Natural killer cell (primary cell): ENCODE measurements at regions not wholly inside any gene's neighbourhood (a gene's known extent, or its start where the extent isn't known, plus 50 kb on each side); places are given as distances from the start of the nearest gene placed in this dataset.

Source experiments
- ATAC-seq, 3 donors: fragments of 150-1000 bp in 2 of 3; fragments of 200-7000 bp in 1 of 3; cut with Tn5 transposase; 1 replicate in 1 of 3; 2 replicates in 2 of 3; pipeline ENCODE4 v1.10.0; 2021; ENCODE audit warnings: mild to moderate bottlenecking in 2 of 3, moderate library complexity in 2 of 3
- DNase-seq, 2 donors: peaks; one replicate each; pipeline versions ENCODE4 v3.0.0 to v3.0.0-alpha.2; 2013 to 2021; ENCODE audit warnings: mixed read lengths in 1 of 2
- H3K27ac ChIP-seq: one replicate; pipeline ENCODE4 v1.5.1; 2013; ENCODE audit warnings: mild to moderate bottlenecking, low read length
- H3K27me3 ChIP-seq: one replicate; pipeline ENCODE4 v1.6.1; 2013; ENCODE audit warnings: low read length; ENCODE audit not compliant: control insufficient read depth, insufficient read depth
- H3K36me3 ChIP-seq: one replicate; pipeline ENCODE4 v1.6.1; 2013; ENCODE audit warnings: low read length; ENCODE audit not compliant: control insufficient read depth, insufficient read depth
- H3K4me1 ChIP-seq: one replicate; pipeline ENCODE4 v1.6.1; 2013; ENCODE audit warnings: low read length; ENCODE audit not compliant: control insufficient read depth, insufficient read depth
- H3K4me3 ChIP-seq: one replicate; pipeline ENCODE4 v1.5.1; 2013; ENCODE audit warnings: low read length
- H3K9me3 ChIP-seq: one replicate; pipeline ENCODE4 v1.6.1; 2013; ENCODE audit warnings: low read length; ENCODE audit not compliant: control insufficient read depth, insufficient read depth
- H3K27ac Mint-ChIP-seq, 2 donors: one replicate each; pipeline ENCODE4 v1.8.0; 2022; ENCODE audit warnings: mild to moderate bottlenecking in 2 of 2, mixed read lengths in 2 of 2, moderate library complexity in 1 of 2
- H3K27me3 Mint-ChIP-seq, 2 donors: one replicate each; pipeline ENCODE4 v1.8.0; 2022; ENCODE audit warnings: low read depth in 2 of 2, mixed read lengths in 2 of 2
- H3K36me3 Mint-ChIP-seq: one replicate; pipeline ENCODE4 v1.8.0; 2022; ENCODE audit warnings: mixed read lengths
- H3K4me1 Mint-ChIP-seq, 2 donors: one replicate each; pipeline ENCODE4 v1.8.0; 2022; ENCODE audit warnings: mixed read lengths in 2 of 2
- H3K4me3 Mint-ChIP-seq: one replicate; pipeline ENCODE4 v1.8.0; 2022; ENCODE audit warnings: mild to moderate bottlenecking, moderate library complexity, mixed read lengths
- H3K9me3 Mint-ChIP-seq, 2 donors: one replicate each; pipeline ENCODE4 v1.8.0; 2022; ENCODE audit warnings: mixed read lengths in 2 of 2
- WGBS: methylation state at CpG from one replicate; pipeline ENCODE4 v1.1.7; 2013; ENCODE audit warnings: missing lambda C conversion rate; ENCODE audit not compliant: insufficient coverage; 5-methylcytosine and 5-hydroxymethylcytosine counted together
- intact Hi-C: fragments of 100-400 bp; cut with micrococcal nuclease; formaldehyde crosslinking; loops from one replicate; pipeline ENCODE4 v1.14.2; 2022
- TF ChIP-seq, protein P1 (sequence below): fragments of 200-600 bp; IDR thresholded peaks from one replicate; pipeline ENCODE4 v1.8.0; 2022; ENCODE audit warnings: antibody characterized with exemption

- TF ChIP-seq, protein P1, sequence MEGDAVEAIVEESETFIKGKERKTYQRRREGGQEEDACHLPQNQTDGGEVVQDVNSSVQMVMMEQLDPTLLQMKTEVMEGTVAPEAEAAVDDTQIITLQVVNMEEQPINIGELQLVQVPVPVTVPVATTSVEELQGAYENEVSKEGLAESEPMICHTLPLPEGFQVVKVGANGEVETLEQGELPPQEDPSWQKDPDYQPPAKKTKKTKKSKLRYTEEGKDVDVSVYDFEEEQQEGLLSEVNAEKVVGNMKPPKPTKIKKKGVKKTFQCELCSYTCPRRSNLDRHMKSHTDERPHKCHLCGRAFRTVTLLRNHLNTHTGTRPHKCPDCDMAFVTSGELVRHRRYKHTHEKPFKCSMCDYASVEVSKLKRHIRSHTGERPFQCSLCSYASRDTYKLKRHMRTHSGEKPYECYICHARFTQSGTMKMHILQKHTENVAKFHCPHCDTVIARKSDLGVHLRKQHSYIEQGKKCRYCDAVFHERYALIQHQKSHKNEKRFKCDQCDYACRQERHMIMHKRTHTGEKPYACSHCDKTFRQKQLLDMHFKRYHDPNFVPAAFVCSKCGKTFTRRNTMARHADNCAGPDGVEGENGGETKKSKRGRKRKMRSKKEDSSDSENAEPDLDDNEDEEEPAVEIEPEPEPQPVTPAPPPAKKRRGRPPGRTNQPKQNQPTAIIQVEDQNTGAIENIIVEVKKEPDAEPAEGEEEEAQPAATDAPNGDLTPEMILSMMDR, result no peak
- intact Hi-C loops, result no loop called here
- no peak overlapping the region for H3K27ac ChIP-seq
- ATAC-seq (no peak), DNase-seq (no peak)
- no peaks in the 10 kb centered on the region for H3K9me3 ChIP-seq
- 91% methylated on average over 66 of the region's 66 CpGs for WGBS
- H3K4me1 Mint-ChIP-seq, result no peaks in the 10 kb centered on the region
- no peak overlapping the region for H3K4me3 Mint-ChIP-seq
- no peaks in the 10 kb centered on the region for H3K4me1 ChIP-seq
- H3K27ac Mint-ChIP-seq, result no peak overlapping the region
- no peak overlapping the region for H3K4me3 ChIP-seq
- H3K36me3 Mint-ChIP-seq, result no peaks in the 10 kb centered on the region
- H3K36me3 ChIP-seq, result no peaks in the 10 kb centered on the region
- no peaks in the 10 kb centered on the region for H3K9me3 Mint-ChIP-seq
- H3K27me3 Mint-ChIP-seq, result no peaks in the 10 kb centered on the region
- H3K27me3 ChIP-seq, result no peaks in the 10 kb centered on the region
Measured at GRCh38 chr12:107580750-107581618, 104.6 kb upstream of the PWP1 start.

GRCh38 chr12:107581619-107582015 lies 104.0 kb upstream of the PWP1 start:
- DNase-seq (no peak), ATAC-seq (no peak)
- Histone ChIP-seq H3K36me3 (no peaks in the 10 kb centered on the region), H3K9me3 (no peaks in the 10 kb centered on the region), H3K4me3 (no peak overlapping the region), H3K4me1 (no peaks in the 10 kb centered on the region), H3K27me3 (no peaks in the 10 kb centered on the region), H3K27ac (no peak overlapping the region)
- Mint-ChIP-seq H3K9me3 (peaks cover 0 to under 1% of the 10 kb centered on the region in 2 donors), H3K27me3 (no peaks in the 10 kb centered on the region), H3K4me3 (no peak overlapping the region), H3K36me3 (no peaks in the 10 kb centered on the region), H3K4me1 (no peaks in the 10 kb centered on the region), H3K27ac (no peak overlapping the region)
- 95% methylated on average over 12 of the region's 12 CpGs for WGBS
- intact Hi-C loops, result no loop called here
- TF ChIP-seq, protein P1, result no peak

- no peak overlapping the region for H3K4me3 ChIP-seq
- peaks cover 3% of the 10 kb centered on the region for H3K9me3 ChIP-seq
- DNase-seq, result no peak
- H3K4me1 Mint-ChIP-seq, result no peaks in the 10 kb centered on the region
- H3K27me3 Mint-ChIP-seq, result peaks cover 0 to 2% of the 10 kb centered on the region in 2 donors
- no peak overlapping the region for H3K27ac ChIP-seq
- no peak overlapping the region for H3K4me3 Mint-ChIP-seq
- ATAC-seq, result no peak
- intact Hi-C loops, result no loop called here
- no peaks in the 10 kb centered on the region for H3K27me3 ChIP-seq
- H3K9me3 Mint-ChIP-seq, result peaks cover 0 to 9% of the 10 kb centered on the region in 2 donors
- H3K36me3 ChIP-seq, result no peaks in the 10 kb centered on the region
- 90% methylated on average over 3 of the region's 5 CpGs for WGBS
- H3K27ac Mint-ChIP-seq, result no peak overlapping the region
- TF ChIP-seq, protein P1, result no peak
- H3K4me1 ChIP-seq, result no peaks in the 10 kb centered on the region
- H3K36me3 Mint-ChIP-seq, result no peaks in the 10 kb centered on the region
Measured at GRCh38 chr12:107583551-107583950, 102.0 kb upstream of the PWP1 start.

DNA sequence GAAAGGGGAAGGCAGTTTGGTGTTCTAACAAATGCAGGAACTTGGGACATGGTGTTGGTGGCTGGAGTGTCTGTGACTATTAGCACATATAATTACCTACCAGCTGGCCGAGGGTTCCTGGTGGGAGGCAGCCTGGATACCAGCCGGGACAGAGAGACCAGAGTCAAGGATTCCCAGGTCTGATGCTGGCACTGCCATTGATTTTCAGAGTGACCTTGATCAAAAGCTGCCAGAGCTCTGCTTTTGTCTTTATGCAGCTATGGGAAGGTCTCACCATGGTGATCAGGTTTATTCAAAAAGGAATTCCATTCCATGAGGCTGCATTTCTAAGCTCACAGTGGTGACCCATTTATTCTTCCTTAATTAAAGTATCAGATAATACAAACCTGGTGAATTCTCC lies 101.0 kb upstream of the PWP1 start:
- TF ChIP-seq, protein P1, result no peak
- H3K4me3 Mint-ChIP-seq, result no peak overlapping the region
- H3K4me3 ChIP-seq, result no peak overlapping the region
- H3K27ac Mint-ChIP-seq, result no peak overlapping the region
- intact Hi-C loops, result no loop called here
- no peaks in the 10 kb centered on the region for H3K4me1 ChIP-seq
- no peaks in the 10 kb centered on the region for H3K4me1 Mint-ChIP-seq
- peaks cover 3% of the 10 kb centered on the region for H3K9me3 ChIP-seq
- no peaks in the 10 kb centered on the region for H3K36me3 ChIP-seq
- H3K27ac ChIP-seq, result no peak overlapping the region
- peaks cover 0 to 2% of the 10 kb centered on the region in 2 donors for H3K27me3 Mint-ChIP-seq
- no peak for ATAC-seq
- H3K9me3 Mint-ChIP-seq, result peaks cover 0 to 9% of the 10 kb centered on the region in 2 donors
- WGBS, result 91% methylated on average over 2 of the region's 2 CpGs
- H3K36me3 Mint-ChIP-seq, result no peaks in the 10 kb centered on the region
- no peaks in the 10 kb centered on the region for H3K27me3 ChIP-seq
- no peak for DNase-seq
